ENCODE measurements at regions not wholly inside any gene's neighbourhood (a gene's known extent, or its start where the extent isn't known, plus 50 kb on each side); places are given as distances from the start of the nearest gene placed in this dataset.

- TF ChIP-seq ATF3 (IDR thresholded peaks at IDR 0.05) = no peak
- TF ChIP-seq HNF4A (conservative IDR thresholded peaks at IDR 0.05) = no peak
- TF ChIP-seq EGR1 (IDR thresholded peaks at IDR 0.05; ENCODE audit: low read depth in 2 of 2) = no peak
- no peak for TF ChIP-seq REST (IDR thresholded peaks at IDR 0.05)
- TF ChIP-seq FOXA2 (IDR thresholded peaks at IDR 0.05) = no peak
These were observed 164.8 kb downstream of the SNAPC1 start (continued) for GRCh38 chr14:61927060-61927459.

- Histone ChIP-seq H3K27ac (ENCODE audit: low read depth in 1 of 2, low read length in 2 of 2) (no peak overlapping the region), H3K9ac (ENCODE audit: low read depth in 1 of 2, low read length in 2 of 2) (no peak overlapping the region), H3K36me3 (ENCODE audit: control insufficient read depth in 4 of 4, insufficient read depth in 3 of 4, low read depth in 1 of 4, low read length in 3 of 4) (no peaks in the 10 kb centered on the region), H3K9me3 (ENCODE audit: control insufficient read depth in 4 of 4, low read length in 3 of 4) (no peaks in the 10 kb centered on the region), H3K27me3 (ENCODE audit: control insufficient read depth in 4 of 4, insufficient read depth in 4 of 4, low read length in 3 of 4) (no peaks in the 10 kb centered on the region), H3K4me3 (ENCODE audit: low read depth in 1 of 3, low read length in 3 of 3) (no peak overlapping the region), H3K4me1 (ENCODE audit: control insufficient read depth in 4 of 4, insufficient read depth in 4 of 4, low read length in 3 of 4) (peaks cover 0 to 7% (median 0%) of the 10 kb centered on the region in 4 donors)
- DNase-seq (ENCODE audit: low spot score) = no peak
- WGBS = 73% methylated on average over 2 of the region's 2 CpGs
- TF ChIP-seq MAX (IDR thresholded peaks at IDR 0.05) = no peak
- TF ChIP-seq, protein P1, sequence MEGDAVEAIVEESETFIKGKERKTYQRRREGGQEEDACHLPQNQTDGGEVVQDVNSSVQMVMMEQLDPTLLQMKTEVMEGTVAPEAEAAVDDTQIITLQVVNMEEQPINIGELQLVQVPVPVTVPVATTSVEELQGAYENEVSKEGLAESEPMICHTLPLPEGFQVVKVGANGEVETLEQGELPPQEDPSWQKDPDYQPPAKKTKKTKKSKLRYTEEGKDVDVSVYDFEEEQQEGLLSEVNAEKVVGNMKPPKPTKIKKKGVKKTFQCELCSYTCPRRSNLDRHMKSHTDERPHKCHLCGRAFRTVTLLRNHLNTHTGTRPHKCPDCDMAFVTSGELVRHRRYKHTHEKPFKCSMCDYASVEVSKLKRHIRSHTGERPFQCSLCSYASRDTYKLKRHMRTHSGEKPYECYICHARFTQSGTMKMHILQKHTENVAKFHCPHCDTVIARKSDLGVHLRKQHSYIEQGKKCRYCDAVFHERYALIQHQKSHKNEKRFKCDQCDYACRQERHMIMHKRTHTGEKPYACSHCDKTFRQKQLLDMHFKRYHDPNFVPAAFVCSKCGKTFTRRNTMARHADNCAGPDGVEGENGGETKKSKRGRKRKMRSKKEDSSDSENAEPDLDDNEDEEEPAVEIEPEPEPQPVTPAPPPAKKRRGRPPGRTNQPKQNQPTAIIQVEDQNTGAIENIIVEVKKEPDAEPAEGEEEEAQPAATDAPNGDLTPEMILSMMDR (IDR thresholded peaks at IDR 0.05; ENCODE audit: low read depth, low read length, missing input control) = no peak
- no peak for TF ChIP-seq HNF4A (conservative IDR thresholded peaks at IDR 0.05)
- TF ChIP-seq RXRA (IDR thresholded peaks at IDR 0.05) = no peak
- no peak for TF ChIP-seq FOXA1 (IDR thresholded peaks at IDR 0.05)
- no peak for TF ChIP-seq NR2F2 (IDR thresholded peaks at IDR 0.05)
- TF ChIP-seq TAF1 (conservative IDR thresholded peaks at IDR 0.05) = no peak
- no peak for TF ChIP-seq EGR1 (IDR thresholded peaks at IDR 0.05; ENCODE audit: low read depth in 2 of 2)
- no peak for TF ChIP-seq ZBTB33 (IDR thresholded peaks at IDR 0.05)
- no peak for TF ChIP-seq JUND (IDR thresholded peaks at IDR 0.05)
- no peak for TF ChIP-seq FOXA2 (IDR thresholded peaks at IDR 0.05)
- TF ChIP-seq REST (IDR thresholded peaks at IDR 0.05) = no peak
These were observed 165.3 kb downstream of the SNAPC1 start for GRCh38 chr14:61927520-61927919.
